GM21786 (cell line): ENCODE measurements at regions not wholly inside any gene's neighbourhood (a gene's known extent, or its start where the extent isn't known, plus 50 kb on each side); places are given as distances from the start of the nearest gene placed in this dataset.

Source experiments
- ATAC-seq: cut with Tn5 transposase; IDR thresholded peaks from one replicate; pipeline ENCODE4 v1.9.1; 2021; ENCODE audit not compliant: unreplicated experiment

DNA sequence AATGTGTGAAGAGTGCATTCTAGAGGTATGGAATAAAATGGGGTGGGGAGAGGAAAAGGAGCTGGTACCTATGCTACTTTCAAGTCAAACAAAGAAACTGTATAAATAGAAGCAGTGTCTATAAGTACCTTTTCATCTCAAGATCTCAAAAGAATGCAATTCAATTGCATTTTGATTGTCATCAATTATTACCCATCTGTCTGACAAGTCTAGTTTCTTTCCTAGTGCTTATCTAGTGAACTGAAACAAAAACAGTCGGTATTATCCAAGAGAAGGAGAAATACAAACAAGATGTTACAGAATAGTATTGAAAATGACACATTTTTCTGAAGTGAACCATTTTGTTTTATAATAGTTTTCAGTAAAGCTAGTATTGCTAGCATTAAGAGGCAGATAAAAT, 754.5 kb upstream of the LRRN3 start:
- no peak for ATAC-seq

DNA sequence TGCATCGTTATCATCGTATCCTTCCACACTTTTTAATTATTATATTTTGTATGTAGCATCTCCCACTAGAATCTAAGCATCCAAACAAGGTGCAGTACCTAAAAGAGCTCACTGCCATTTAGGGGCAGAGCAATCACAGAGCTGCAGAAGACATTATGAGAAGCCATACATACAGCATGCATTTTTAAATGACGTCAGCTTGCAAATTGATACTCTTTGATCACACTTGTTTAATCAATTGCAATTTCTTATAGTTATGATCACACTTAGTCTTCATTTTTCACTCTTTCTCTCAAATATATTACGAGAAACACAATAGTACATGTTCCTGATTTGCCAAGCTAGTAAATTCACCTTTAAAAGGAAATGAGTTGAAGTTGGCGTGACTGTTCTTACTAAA, 753.3 kb upstream of the LRRN3 start:
- no peak for ATAC-seq

DNA sequence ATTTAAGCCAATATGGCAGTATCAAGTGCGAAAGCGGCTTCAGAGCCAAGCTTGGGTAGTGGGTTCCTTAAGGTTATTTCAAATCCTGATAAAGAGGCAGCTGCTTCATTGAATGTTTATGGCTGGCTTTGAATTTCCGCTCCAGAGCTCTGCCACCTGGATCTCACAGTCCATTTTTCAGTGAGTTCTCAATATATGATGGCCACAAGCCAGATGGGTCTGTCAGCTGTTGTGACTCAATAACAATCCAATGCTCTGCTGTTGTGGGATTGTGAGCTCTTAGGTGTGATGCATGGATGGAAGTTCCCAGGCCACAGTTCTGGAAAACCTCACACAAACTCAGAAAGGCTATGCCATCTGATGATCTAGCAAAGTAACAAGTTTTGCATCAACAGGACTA, 743.8 kb upstream of the LRRN3 start:
- ATAC-seq: no peak

DNA sequence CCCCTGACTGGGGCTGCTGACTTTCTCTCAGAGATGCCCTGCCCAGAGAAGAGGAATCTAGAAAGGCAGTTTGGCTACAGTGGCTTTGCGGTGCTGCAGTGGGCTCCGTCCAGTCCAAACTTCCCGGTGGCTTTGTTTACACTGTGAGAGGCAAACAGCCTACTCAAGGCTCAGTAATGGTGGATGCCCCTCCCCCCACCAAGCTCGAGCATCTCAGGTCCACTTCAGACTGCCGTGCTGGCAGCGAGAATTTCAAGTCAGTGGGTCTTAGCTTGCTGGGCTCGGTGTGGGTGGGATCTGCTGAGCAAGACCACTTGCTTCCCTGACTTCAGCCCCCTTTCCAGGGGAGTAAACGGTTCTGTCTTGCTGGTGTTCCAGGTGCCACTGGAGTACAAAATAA, 734.5 kb upstream of the LRRN3 start:
- no peak for ATAC-seq

DNA sequence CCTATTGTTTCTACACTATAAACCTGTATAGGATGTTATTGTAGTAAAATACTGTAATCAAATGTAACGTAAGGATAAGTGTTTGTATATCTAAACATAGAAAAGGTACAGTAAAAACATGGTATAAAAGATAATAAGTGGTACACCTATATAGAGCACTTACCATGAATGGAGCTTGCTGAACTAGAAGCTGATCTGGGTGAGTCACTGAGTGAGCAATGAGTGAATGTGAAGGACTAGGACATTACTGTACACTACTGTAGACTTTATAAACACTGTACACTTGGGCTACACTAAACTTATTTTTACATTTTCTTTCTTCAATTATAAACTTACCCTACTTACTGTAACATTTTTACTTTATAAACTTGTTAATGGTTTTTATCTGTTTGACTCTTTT, 732.9 kb upstream of the LRRN3 start:
- no peak for ATAC-seq

DNA sequence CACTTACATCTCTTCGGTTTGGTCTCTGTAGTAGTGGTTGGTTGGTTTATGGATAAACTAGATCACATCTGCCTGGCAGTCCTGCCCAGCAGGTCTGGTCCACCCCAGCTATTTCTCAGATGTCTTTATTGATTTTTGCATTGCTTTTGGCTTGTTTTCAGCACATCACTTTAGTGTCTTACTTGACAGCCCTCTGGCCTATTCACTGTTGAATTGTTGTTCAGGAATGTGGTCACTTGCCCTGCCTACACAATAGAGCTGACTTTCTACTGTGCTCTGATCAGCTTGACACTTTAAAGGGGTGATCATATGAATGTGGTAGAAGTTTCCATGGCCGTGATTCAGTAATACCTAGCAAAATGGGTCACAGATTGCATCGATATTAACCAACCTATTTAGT, 719.2 kb upstream of the LRRN3 start:
- ATAC-seq: no peak

DNA sequence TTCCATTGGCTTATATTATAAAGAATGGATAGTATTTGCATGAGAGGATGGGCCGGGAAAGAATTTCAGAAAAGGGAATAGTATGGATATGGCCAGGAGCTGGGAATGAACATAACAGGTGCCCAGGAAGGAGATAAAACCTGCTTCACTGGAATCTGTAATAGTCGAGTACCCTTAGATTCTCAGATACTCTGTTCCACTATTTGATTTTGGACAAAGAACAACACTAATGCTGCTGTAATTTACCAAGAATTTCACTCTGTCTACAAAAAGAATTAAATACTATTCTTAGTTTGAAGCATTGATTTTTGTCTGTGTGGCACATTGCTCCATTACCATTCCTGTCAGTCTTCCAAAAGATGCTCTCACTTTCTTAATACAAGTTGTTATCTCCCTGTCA, 718.2 kb upstream of the LRRN3 start:
- ATAC-seq: no peak

DNA sequence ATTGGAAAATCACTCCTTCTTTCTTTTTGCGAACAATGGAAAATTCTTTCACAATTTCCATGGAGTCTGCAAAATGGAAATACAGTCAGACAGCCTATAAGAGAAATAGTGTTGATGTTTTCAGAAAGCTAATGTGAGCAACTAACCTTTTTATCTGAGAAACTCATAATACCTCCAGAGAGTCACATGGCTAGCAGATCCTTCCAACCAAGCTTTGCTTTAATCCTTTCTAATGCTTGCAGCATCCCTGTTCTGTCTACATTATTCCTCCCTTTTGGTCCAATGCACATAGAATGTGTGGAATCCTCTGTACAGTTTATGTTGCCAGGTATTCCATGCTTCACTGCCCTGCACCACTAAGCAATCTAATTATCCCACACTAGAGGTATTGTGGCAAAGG, 717.5 kb upstream of the LRRN3 start:
- no peak for ATAC-seq

DNA sequence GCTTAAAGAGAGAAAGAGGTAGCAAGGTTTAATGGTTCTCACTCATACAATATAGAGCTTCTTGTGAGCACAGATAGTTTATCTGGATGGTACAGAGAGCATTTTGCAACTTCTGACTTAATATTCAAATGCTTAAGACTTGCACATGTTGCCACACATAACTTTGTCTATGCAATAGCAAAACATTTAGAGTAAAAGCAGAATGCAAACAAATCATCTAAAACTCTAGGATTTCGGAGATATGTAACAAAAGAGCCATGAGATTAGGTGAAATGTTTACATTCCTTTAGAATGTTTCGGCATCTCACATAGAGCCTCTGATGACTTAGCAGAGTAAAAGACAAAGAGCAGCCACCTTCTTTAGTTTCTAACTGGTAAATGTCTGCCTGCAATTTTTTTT, 717.1 kb upstream of the LRRN3 start:
- ATAC-seq: no peak

DNA sequence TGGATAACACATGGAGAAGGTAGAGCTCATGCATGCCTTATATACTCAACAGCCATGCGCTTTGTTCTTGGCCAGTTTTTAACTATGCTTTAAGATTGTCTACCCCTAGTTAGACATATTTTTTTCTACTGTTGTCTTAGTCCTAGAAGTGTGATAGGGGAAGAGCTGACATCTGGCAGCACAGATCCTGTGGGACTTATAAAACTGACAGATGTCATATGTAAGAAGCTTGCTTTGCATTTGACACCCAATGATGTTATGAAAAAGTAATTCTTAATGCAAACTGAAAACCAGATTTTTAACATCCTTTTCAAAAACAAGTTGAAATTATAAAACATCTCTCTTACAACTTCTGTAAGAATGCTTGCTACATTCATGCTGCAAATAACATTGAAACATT, 715.9 kb upstream of the LRRN3 start:
- no peak for ATAC-seq

DNA sequence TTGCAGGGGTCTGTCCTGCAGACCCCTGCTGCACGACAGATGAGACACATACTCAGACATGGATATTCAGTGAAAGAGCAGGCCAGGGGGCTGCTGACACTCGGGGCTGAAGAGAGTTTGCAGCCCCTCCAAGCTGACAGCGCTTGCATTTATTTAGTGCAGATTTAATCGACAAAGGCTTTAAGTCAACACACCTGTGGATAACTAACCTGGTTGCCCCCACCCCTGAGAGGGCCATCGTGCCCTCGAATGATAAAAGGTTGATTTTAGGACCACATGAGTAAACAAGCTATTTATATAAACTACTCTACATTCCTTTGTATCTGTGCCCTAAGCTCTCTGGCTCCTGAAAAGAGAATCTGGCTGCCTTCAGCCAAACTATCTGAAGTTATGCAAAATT, 708.2 kb upstream of the LRRN3 start:
- no peak for ATAC-seq

DNA sequence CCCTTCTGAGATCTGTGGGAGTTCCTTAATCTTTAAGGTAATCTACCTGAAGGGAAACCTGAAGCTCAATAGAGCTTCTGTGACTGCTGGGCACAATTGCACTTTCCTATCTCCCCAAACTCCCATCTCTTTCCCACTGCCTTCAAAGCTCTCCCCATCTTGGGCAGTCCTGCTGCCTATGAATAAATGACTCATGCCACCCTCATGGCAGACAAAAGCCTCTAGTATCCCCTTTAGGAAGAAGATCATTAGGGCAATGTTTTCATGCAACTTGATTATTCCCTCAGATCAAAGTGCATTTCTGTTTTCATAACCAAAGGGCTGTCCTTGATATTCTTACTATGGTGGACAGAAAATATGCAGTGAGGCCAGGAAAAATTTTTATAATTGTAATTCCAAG, 704.9 kb upstream of the LRRN3 start:
- no peak for ATAC-seq

DNA sequence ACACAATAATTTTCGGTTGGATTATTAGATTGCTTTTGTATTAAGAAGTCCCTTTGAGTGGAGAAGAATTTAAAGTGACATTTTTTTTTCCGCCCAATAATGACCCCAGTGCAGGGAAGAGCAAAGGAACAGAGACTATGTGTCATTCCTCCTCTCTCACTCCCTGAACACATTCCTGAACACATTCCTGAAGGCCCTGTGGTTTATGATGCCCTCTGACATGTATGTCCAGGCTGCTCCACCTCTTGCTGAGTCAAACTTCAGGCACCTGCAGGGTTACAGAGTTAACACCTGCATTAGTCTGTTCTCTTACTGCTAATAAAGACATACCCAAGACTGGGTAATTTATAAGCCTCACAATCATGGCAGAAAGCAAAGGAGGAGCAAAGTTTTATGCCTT, 704.0 kb upstream of the LRRN3 start:
- ATAC-seq: no peak

DNA sequence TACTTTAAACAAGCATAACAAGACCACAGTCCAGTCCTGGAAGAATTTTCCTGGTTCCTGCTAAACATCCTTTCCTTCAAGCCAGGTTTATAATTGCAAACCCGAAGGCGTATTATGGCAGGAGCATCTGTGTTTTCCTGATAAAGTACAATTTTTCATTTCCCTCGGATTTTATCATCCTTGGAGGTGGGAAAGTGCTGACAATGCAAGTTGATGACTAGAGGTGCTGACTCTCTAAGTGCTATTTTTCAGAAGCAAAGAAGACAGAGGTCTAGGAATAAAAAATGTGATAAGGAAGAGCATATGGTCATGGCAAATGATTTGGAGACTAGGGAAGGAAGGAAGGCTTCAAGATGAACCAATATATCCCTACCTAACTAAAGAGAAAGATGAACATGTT, 703.2 kb upstream of the LRRN3 start:
- no peak for ATAC-seq

DNA sequence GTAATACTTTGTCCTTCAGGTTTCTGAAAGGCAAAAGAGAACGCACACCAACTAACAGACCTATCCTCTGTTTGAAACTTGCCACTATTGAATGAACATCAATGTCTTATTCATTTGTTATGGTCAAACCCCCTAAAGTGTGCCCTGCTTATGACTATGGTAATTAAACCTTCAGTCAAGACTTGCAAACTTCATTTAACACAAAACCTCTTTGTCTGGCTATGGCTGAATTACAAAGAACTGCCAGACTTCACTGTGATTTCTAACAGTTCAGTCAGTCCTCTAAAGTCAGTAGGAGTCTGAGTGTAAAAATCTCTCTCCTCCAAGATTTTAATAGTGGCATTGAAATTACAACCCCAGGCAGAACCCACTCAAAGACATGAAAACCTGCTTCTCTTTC, 702.5 kb upstream of the LRRN3 start:
- ATAC-seq: no peak

DNA sequence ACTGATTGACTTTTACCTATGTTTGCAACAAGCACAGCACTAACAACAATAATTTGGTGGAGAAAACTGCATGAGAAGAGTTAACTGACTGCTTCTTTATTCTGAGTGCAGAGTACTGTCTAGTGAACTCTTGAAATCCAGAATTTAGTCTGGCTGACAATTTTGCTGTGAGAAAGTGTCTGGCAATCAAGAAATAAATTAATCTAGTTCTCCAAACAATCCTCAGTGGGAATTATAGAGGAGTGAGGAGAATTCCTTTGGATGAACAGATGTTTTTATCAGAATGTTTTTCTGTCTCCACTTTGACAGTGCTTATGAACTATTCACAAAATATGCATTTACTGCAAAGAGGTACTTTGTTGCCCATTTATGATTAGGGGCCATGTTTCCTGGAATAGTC, 694.9 kb upstream of the LRRN3 start:
- ATAC-seq: no peak

DNA sequence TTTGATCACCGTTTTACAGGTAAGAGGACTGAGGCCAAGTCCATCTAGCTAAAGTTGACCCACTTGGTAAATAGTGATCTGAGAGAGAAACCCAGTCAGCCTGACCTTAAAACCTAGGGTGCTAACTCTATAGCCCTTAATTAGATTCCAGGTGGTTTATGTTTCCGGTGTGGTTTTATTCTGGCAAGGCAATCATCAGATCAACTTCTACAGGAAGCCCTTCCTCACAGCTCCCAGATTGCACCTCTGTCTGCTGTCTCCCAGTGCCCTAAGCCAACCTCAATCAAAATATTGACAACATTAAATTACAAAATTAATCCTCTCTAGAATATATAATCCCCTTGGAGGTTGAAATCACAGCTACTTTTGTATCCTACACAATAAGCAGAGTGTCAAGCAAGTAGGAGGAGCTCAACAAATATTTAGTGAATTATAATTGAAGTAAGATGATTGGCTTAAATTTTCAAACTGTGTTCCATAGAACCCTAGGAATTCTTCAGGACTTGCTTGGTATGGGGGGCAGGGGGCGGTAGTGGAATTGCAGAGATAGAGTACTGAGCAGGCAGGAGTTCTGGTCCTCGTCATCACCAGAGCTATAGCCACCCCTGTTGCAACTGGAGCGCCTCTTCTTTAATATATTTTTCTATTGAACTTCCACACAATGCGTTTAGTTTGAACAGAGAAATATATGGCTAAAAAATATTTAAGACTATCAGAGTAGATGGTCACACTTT, 692.8 kb upstream of the LRRN3 start:
- ATAC-seq: no peak

DNA sequence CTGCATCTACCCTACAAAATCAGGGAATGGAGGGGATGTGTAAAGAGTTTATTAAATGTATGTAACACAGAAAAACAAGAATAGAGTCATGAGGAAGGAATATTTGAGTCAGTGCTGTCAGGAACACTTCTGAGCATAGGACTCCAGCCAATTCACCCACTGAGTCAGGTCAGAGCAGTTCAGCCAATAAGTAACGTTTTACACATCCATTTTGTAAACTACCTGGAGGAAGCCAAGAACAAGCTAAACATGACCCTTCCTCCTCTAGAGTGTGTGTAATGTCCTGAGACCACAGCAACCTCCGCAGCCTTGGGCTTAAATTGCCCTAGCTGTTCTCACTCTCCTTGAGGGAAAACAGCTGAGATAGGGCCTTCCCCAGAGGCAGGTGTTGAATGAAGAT, 691.5 kb upstream of the LRRN3 start:
- ATAC-seq: no peak

DNA sequence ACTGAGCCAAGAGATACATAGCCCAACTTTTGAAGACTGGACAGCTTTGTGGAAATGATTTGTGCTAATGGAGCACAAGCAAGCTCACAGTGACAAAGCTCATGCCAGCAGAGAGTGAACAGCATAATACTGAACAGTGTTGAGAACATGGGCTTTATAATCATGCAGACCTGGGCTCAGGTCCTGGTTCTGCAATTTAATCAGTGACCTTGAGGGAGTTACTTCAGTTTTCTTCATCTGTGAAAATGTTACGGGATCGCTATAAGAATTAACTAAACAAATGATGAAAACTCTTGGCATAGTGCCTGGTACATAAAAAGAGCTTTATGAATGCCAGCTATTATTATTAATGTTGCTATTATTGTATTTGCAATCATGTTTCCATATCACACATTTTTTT, 690.5 kb upstream of the LRRN3 start:
- ATAC-seq: no peak

DNA sequence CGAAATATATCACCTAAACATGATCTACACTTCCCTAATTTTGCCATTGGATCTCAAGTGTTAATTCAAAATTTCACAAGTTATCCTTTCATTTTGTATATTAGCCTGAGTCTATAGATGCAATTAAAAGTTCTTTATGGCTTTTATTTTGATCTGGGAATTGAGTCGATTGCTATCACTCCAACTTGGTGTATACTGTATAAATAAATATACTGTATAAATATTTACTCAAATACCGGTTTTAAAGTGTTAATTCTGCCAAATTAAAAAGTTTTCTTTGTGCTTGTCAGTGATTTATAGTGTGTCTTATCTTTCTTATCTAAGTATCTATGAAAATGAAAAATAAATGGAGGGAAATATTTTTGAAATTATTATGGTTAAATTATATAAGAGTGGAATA, 683.7 kb upstream of the LRRN3 start:
- no peak for ATAC-seq

DNA sequence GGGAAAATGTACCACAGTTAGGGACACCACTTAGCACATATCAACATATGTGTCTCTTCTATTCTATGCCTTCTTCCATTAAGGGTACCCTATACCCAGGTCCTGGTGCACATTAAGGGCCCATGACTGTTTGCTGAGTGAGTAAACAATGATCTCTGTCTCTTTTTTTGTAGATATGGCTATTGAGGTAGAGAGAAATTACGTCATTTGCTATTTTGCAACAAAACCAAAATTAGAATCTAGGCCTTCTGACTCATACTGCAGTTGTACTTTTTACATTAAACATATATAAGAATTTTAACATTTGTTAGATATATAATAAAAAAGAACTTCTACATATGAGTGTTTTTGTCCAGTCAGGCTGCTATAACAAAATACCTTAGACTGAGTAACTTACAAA, 683.2 kb upstream of the LRRN3 start:
- no peak for ATAC-seq

DNA sequence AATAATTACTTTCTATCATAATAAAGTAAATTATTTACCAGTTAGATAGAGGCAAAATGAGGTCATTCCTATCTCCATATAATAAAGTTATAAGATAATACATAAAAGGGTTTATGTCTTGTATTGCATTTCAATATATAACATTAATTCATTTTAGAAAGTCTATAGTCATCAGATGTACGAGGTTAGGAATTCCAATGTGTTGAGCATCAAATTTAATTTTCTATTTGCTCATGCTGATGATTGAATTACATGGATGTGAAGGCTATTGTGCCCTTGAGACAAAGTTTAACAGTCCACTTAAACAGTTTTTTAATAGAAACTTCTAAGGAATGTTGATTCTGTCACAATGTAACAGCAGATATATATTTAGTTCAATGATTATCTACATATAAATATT, 678.3 kb upstream of the LRRN3 start:
- no peak for ATAC-seq

DNA sequence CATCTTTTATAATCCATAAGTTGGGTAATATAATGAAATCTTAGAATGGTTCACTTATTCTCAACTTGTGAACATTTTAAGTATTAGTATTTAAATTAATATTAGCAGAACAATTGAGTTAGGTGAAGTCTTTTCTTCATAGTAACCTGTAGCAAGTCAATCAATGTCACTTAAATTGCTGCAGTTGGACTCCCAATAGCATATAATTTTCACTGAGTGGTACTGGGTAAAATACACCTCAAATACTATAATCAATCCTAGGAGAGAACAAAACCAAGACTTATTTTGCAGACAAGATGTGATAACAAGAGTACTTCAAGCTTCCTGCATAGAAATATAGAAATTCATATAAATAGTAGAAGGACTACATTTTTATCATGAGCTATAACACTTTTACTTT, 677.9 kb upstream of the LRRN3 start:
- ATAC-seq: no peak

DNA sequence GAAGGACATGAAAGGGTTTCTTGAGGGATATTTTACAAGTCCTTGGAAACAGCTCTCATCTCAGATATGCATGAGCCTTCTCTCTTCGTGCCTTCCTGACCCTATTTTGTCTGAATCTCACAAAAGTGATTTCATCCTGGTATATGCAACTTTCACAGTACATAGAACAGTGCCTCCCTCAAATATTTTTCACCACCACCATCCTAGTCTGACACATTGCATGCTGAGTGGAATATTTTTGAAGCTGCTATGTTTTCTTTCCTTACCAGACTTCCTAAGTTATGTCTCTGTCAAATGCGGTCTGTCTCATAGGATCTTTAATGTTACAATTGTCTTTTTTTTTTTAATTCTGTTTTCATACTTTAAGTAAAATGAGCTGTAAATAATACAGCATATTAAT, 673.3 kb upstream of the LRRN3 start:
- no peak for ATAC-seq
